A549 (cell line): ENCODE measurements at regions not wholly inside any gene's neighbourhood (a gene's known extent, or its start where the extent isn't known, plus 50 kb on each side); places are given as distances from the start of the nearest gene placed in this dataset.

Experiments used
- BCL3 ChIP-seq: fragments of >200 bp; sonication (Bioruptor Twin); formaldehyde crosslinking; IDR thresholded peaks from 3 replicates; pipeline ENCODE4 v1.6.1; 2016
- CTCF ChIP-seq: fragments of >200 bp; sonication (Bioruptor Twin); formaldehyde crosslinking; IDR thresholded peaks from 3 replicates; pipeline ENCODE4 v1.5.1; 2016

- TF ChIP-seq CTCF (no peak), BCL3 (no peak)
Measured at GRCh38 chr2:18926631-18927524, 337.5 kb upstream of the NT5C1B start.
